Endothelial cell (in vitro differentiated cells): ENCODE measurements at regions not wholly inside any gene's neighbourhood (a gene's known extent, or its start where the extent isn't known, plus 50 kb on each side); places are given as distances from the start of the nearest gene placed in this dataset.

Source experiments
- DNase-seq: peaks from one replicate; pipeline ENCODE4 v3.0.0; 2021; ENCODE audit warnings: low spot score
- H3K27ac Mint-ChIP-seq: one replicate; pipeline ENCODE4 v1.8.0; 2021; ENCODE audit warnings: mixed read lengths, inconsistent platforms; ENCODE audit not compliant: unreplicated experiment
- H3K27me3 Mint-ChIP-seq: one replicate; pipeline ENCODE4 v1.8.0; 2021; ENCODE audit warnings: mild to moderate bottlenecking, moderate library complexity, mixed read lengths, inconsistent platforms; ENCODE audit not compliant: unreplicated experiment
- H3K36me3 Mint-ChIP-seq: one replicate; pipeline ENCODE4 v1.8.0; 2021; ENCODE audit warnings: mild to moderate bottlenecking, low read depth, mixed read lengths, inconsistent platforms; ENCODE audit not compliant: unreplicated experiment
- H3K4me1 Mint-ChIP-seq: one replicate; pipeline ENCODE4 v1.8.0; 2021; ENCODE audit warnings: mild to moderate bottlenecking, mixed read lengths, inconsistent platforms; ENCODE audit not compliant: unreplicated experiment
- H3K4me3 Mint-ChIP-seq: one replicate; pipeline ENCODE4 v1.8.0; 2021; ENCODE audit warnings: mild to moderate bottlenecking, mixed read lengths, inconsistent platforms; ENCODE audit not compliant: unreplicated experiment
- H3K9me3 Mint-ChIP-seq: one replicate; pipeline ENCODE4 v1.8.0; 2021; ENCODE audit warnings: mixed read lengths, inconsistent platforms; ENCODE audit not compliant: unreplicated experiment
- TF ChIP-seq, protein P1 (sequence below): fragments of 200-600 bp; sonication (generic); IDR thresholded peaks from one replicate; pipeline ENCODE4 v1.5.0; 2021; ENCODE audit warnings: antibody characterized with exemption; ENCODE audit not compliant: unreplicated experiment

DNA sequence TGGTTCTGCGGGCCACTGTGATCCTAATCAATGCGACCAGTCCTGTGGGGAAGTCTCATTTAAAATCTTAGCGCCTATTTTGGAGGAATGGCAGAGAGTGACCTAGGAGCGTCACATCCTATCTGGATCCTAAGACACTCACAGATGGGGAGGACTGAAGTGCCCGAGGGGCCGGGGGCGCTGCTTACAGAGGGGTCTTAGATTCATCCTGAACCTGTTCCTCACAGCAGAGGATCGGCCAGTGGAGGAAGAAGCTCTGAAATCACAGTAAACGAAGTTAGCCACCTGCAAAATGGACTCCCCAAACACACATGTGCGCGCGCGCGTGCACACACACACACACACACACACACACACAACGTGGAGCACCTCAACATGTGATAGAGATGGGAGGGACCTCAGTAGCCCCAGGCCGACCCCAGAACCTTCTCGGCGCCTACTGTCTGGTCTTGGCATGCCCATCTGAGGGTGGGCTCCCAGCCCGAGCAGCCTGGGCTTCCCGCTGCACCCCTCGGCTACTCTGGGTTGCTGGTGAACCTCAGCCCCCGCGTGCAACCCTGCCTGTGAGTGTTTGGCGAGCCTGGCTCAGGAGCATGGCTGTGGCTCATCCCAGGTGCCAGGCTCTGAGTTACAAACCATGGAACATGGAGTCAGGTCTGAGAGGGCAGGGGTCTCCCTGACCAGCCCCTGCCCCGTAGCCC is 613.3 kb downstream of the TBC1D22A start:
- H3K27ac Mint-ChIP-seq: no peak overlapping the region
- TF ChIP-seq, protein P1, sequence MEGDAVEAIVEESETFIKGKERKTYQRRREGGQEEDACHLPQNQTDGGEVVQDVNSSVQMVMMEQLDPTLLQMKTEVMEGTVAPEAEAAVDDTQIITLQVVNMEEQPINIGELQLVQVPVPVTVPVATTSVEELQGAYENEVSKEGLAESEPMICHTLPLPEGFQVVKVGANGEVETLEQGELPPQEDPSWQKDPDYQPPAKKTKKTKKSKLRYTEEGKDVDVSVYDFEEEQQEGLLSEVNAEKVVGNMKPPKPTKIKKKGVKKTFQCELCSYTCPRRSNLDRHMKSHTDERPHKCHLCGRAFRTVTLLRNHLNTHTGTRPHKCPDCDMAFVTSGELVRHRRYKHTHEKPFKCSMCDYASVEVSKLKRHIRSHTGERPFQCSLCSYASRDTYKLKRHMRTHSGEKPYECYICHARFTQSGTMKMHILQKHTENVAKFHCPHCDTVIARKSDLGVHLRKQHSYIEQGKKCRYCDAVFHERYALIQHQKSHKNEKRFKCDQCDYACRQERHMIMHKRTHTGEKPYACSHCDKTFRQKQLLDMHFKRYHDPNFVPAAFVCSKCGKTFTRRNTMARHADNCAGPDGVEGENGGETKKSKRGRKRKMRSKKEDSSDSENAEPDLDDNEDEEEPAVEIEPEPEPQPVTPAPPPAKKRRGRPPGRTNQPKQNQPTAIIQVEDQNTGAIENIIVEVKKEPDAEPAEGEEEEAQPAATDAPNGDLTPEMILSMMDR: no peak
- H3K4me3 Mint-ChIP-seq: no peak overlapping the region
- DNase-seq: no peak
- H3K4me1 Mint-ChIP-seq: no peaks in the 10 kb centered on the region
- H3K36me3 Mint-ChIP-seq: peaks cover 25% of the 10 kb centered on the region
- H3K27me3 Mint-ChIP-seq: peaks cover 26% of the 10 kb centered on the region
- H3K9me3 Mint-ChIP-seq: peaks cover 53% of the 10 kb centered on the region

DNA sequence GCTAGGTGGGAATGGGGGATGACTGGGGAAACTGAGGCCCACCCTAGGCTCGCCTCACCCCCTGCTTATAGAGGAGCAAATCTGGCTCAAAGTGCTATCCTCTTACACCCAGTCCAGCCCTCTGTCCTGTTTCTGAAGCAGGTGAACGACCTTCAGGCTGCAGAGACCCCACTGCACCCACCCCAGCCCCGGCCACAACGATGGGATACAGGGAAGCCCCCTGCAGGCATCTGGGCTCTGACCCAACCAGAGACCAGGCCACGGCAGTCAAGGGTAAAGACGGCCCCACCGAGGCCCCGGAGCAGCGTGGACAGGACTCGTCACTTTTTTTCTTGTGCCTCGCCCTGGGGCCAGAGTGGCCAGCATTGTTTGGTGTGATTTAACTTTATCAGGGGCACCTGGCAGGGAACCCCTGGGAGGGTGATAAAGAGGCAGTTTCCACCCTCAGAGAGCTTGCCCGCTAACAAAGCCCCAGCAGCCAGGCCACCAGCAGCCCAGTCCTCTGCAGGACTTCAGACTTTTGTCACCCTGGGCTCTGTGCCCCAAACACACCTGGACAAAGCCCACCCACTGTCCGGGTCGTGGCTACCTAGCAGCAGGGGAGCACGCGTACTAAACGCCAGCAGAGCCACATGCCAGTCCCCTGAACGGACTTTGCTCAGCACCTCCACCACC is 612.6 kb downstream of the TBC1D22A start:
- TF ChIP-seq, protein P1: no peak
- Mint-ChIP-seq H3K36me3 (peaks cover 30% of the 10 kb centered on the region), H3K4me3 (no peak overlapping the region), H3K27me3 (peaks cover 25% of the 10 kb centered on the region), H3K27ac (no peak overlapping the region), H3K4me1 (peaks cover 2% of the 10 kb centered on the region), H3K9me3 (peaks cover 53% of the 10 kb centered on the region)
- no peak for DNase-seq

DNA sequence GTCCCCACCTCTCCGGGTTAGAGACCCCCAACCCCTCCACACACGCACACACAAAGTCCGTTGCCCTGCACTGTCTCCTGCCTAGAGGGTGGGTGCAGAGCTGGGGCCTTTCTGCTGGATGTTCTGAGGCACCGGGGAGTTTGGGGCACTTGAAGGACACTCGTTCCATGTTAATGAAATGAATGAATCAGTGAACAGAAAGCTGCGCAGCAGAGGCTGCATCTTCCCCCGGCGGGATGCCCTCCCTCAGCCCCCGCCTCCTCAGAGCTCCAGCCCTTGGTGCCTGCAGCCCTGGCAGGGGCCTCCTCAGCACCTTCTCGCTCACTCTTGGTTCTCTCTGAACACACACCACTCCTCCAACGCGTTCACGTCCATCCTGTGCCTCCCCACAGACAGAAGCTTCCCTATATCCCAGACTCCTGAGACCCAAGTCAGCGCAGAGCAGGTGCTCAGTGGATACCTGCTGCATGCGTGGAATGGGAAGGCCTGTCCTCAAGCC is 611.9 kb downstream of the TBC1D22A start:
- peaks cover 55% of the 10 kb centered on the region for H3K9me3 Mint-ChIP-seq

DNA sequence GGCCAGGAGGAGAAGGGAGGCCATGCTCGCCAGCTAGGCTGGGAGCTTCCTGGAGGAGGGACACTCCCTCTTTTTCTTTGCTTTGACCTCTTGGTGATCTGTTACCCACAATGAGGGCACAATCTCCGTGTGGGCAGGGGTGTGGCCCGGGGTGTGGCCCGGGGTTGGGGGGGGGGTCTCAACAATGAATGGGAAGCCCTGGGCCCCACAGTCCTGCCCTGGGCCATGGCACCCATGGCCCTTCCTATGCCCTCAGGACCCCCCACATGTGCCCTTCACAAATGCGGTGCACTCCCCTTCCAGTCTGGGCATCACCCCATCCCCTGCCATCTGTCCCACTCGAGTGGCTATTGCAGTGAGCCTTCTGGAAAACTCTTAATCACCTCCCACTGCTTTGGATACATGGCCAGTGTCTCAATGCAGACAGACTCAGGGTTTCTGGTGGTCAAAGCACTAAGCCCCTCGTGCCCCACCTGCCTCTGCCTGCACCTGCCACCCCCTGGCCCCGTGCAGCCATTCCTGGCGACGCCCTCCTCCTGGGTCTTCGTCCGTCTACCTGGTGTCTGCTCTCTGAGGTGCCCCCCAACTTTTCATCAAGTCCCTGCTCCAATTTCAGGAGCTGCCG is 611.3 kb downstream of the TBC1D22A start:
- TF ChIP-seq, protein P1: no peak
- peaks cover 55% of the 10 kb centered on the region for H3K9me3 Mint-ChIP-seq
- H3K27me3 Mint-ChIP-seq: peaks cover 24% of the 10 kb centered on the region
- no peak for DNase-seq
- peaks cover 2% of the 10 kb centered on the region for H3K4me1 Mint-ChIP-seq
- H3K36me3 Mint-ChIP-seq: peaks cover 28% of the 10 kb centered on the region
- H3K4me3 Mint-ChIP-seq: no peak overlapping the region
- no peak overlapping the region for H3K27ac Mint-ChIP-seq

More for the DNA sequence above, 611.9 kb downstream of the TBC1D22A start:
- Mint-ChIP-seq H3K36me3 (peaks cover 32% of the 10 kb centered on the region), H3K27me3 (peaks cover 25% of the 10 kb centered on the region), H3K4me1 (peaks cover 2% of the 10 kb centered on the region), H3K27ac (no peak overlapping the region), H3K4me3 (no peak overlapping the region)
- DNase-seq: no peak
- TF ChIP-seq, protein P1: no peak
